GM19467 (cell line): ENCODE measurements at regions not wholly inside any gene's neighbourhood (a gene's known extent, or its start where the extent isn't known, plus 50 kb on each side); places are given as distances from the start of the nearest gene placed in this dataset.
"Not testable (repeated sequence)": the region's sequence is repeated elsewhere in the genome, so short reads cannot be mapped to it uniquely, and the experiment has no call there.

Experiments
- ATAC-seq: cut with Tn5 transposase; IDR thresholded peaks from one replicate; pipeline ENCODE4 v1.9.1; 2021; ENCODE audit warnings: mild to moderate bottlenecking, moderate library complexity; ENCODE audit not compliant: unreplicated experiment

GRCh38 chr20:56689318-56689717 is 60.2 kb downstream of the TFAP2C start:
- ATAC-seq = no peak

- no peak for ATAC-seq
Measured at GRCh38 chr20:56689852-56690485, 60.9 kb downstream of the TFAP2C start.

- no peak for ATAC-seq
Measured at GRCh38 chr20:56690531-56691175, 61.5 kb downstream of the TFAP2C start.

- ATAC-seq = no peak
Measured at GRCh38 chr20:56691325-56691998, 62.4 kb downstream of the TFAP2C start.

GRCh38 chr20:56693217-56693616 is 64.1 kb downstream of the TFAP2C start:
- no peak for ATAC-seq

- ATAC-seq = no peak
Measured at GRCh38 chr20:56697476-56697875, 68.4 kb downstream of the TFAP2C start.

- ATAC-seq = no peak
Measured at GRCh38 chr20:56698297-56698696, 69.2 kb downstream of the TFAP2C start.

- no peak for ATAC-seq
Measured at GRCh38 chr20:56698749-56699148, 69.6 kb downstream of the TFAP2C start.

GRCh38 chr20:56702931-56703840 is 74.1 kb downstream of the TFAP2C start:
- ATAC-seq = no peak

- no peak for ATAC-seq
Measured at GRCh38 chr20:56706867-56707360, 77.8 kb downstream of the TFAP2C start.

- ATAC-seq = no peak
Measured at GRCh38 chr20:56708991-56709390, 79.9 kb downstream of the TFAP2C start.

- no peak for ATAC-seq
Measured at GRCh38 chr20:56710125-56710524, 81.0 kb downstream of the TFAP2C start.

- ATAC-seq = not testable (repeated sequence)
Measured at GRCh38 chr20:56710577-56710976, 81.5 kb downstream of the TFAP2C start.

- no peak for ATAC-seq
Measured at GRCh38 chr20:56711018-56711417, 81.9 kb downstream of the TFAP2C start.

GRCh38 chr20:56715309-56715708 is 86.2 kb downstream of the TFAP2C start:
- no peak for ATAC-seq

- ATAC-seq = no peak
Measured at GRCh38 chr20:56715902-56716519, 86.9 kb downstream of the TFAP2C start.

GRCh38 chr20:56716806-56717205 is 87.7 kb downstream of the TFAP2C start:
- ATAC-seq = no peak

- no peak for ATAC-seq
Measured at GRCh38 chr20:56718816-56719215, 89.7 kb downstream of the TFAP2C start.

GRCh38 chr20:56720620-56721213 is 91.6 kb downstream of the TFAP2C start:
- ATAC-seq = no peak

- ATAC-seq = no peak
Measured at GRCh38 chr20:56722042-56722441, 92.9 kb downstream of the TFAP2C start.
